ENCODE measurements at regions not wholly inside any gene's neighbourhood (a gene's known extent, or its start where the extent isn't known, plus 50 kb on each side); places are given as distances from the start of the nearest gene placed in this dataset.

DNA sequence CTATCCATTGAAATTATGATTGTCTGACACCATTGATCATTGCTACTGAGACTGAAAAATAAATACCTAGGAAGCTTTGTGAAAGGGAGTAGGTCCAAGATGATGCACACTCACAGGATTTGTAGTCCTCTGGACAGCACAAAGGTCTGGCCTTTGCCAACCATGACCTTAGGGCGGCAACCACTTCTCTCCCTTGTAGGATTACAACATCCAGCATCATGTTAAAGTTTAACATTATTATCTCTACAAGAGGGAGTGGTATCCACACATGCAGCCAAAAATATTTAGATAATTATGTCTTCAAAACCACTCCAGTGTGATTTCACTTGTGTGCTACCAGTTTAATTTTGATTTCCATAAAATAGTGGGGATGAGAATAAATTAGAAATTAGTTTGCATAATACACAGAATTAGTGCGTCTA lies 51.1 kb upstream of the NHSL1 start:
- no peak overlapping the region for H3K27ac ChIP-seq
- peaks cover 32% of the 10 kb centered on the region for H3K4me1 ChIP-seq (replicated peaks)
- H3K4me3 ChIP-seq: no peak overlapping the region
- no peaks in the 10 kb centered on the region for H3K36me3 ChIP-seq
- no peaks in the 10 kb centered on the region for H3K9me3 ChIP-seq (replicated peaks)
- no peaks in the 10 kb centered on the region for H3K27me3 ChIP-seq (replicated peaks)
- DNase-seq (ENCODE audit: low read depth in 1 of 2, low spot score in 2 of 2): no peak

- no peak overlapping the region for H3K4me3 ChIP-seq
- no peak overlapping the region for H3K27ac ChIP-seq
- H3K4me1 ChIP-seq (replicated peaks): peaks cover 28% of the 10 kb centered on the region
- DNase-seq (ENCODE audit: low read depth in 1 of 2, low spot score in 2 of 2): no peak
- H3K27me3 ChIP-seq (replicated peaks): no peaks in the 10 kb centered on the region
- H3K9me3 ChIP-seq (replicated peaks): no peaks in the 10 kb centered on the region
- no peaks in the 10 kb centered on the region for H3K36me3 ChIP-seq
These were observed 54.9 kb upstream of the NHSL1 start for GRCh38 chr6:138554146-138554545.

- Histone ChIP-seq H3K27me3 (replicated peaks) (no peaks in the 10 kb centered on the region), H3K9me3 (replicated peaks) (no peaks in the 10 kb centered on the region), H3K36me3 (no peaks in the 10 kb centered on the region), H3K4me3 (no peak overlapping the region), H3K27ac (peak overlapping the region; percentile 39), H3K4me1 (replicated peaks) (peaks cover 39% of the 10 kb centered on the region)
- DNase-seq (ENCODE audit: low read depth in 1 of 2, low spot score in 2 of 2): peak; percentile 54 to 81
These were observed 56.2 kb upstream of the NHSL1 start for GRCh38 chr6:138555421-138555988.

- Histone ChIP-seq H3K4me1 (replicated peaks) (peaks cover 48% of the 10 kb centered on the region), H3K36me3 (no peaks in the 10 kb centered on the region), H3K27ac (no peak overlapping the region), H3K4me3 (no peak overlapping the region), H3K9me3 (replicated peaks) (no peaks in the 10 kb centered on the region), H3K27me3 (replicated peaks) (no peaks in the 10 kb centered on the region)
- no peak for DNase-seq (ENCODE audit: low read depth in 1 of 2, low spot score in 2 of 2)
These were observed 57.9 kb upstream of the NHSL1 start for GRCh38 chr6:138557147-138557546.

GRCh38 chr6:138559143-138559542 lies 59.8 kb upstream of the NHSL1 start:
- Histone ChIP-seq H3K9me3 (replicated peaks) (no peaks in the 10 kb centered on the region), H3K27ac (no peak overlapping the region), H3K4me1 (replicated peaks) (peaks cover 45% of the 10 kb centered on the region), H3K36me3 (no peaks in the 10 kb centered on the region), H3K27me3 (replicated peaks) (no peaks in the 10 kb centered on the region), H3K4me3 (no peak overlapping the region)
- no peak for DNase-seq (ENCODE audit: low read depth in 1 of 2, low spot score in 2 of 2)

DNA sequence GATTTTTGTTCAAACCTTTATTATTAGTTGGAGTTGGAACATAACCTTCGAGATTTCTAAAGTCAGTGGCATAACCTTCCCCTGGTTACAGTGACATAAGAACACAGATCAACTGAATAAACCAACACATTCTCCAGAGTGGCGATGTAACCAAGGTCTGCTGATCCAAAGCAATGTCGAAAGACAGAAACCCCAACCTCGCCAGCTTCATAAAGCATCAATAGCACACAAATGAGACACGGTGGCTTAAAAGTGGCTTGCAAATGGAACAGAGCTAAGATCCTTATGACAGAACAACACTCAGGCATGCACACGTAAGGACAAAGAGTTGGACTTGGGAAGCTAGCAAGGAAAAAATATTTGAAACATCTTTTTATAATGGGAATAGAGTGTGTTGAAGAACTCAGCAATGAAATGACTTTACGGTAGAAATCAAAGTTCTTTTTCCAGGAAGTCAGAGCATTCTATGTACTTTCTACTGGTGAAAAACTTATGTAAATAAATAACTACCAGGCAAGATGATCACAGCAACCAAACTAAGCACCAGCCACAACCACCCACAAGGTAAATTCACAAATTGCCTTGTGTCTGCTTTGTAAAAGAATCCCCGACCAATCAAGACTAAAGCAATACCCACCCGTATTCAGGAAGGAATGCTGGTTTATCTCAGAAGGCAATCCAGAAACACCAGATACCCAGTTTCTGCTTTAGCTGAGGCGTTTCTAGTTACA lies 61.0 kb upstream of the NHSL1 start:
- Histone ChIP-seq H3K4me1 (replicated peaks) (peaks cover 33% of the 10 kb centered on the region), H3K27me3 (replicated peaks) (no peaks in the 10 kb centered on the region), H3K36me3 (no peaks in the 10 kb centered on the region), H3K27ac (no peak overlapping the region; the same call in 1 of the 2 replicates), H3K4me3 (no peak overlapping the region), H3K9me3 (replicated peaks) (no peaks in the 10 kb centered on the region)
- peak in 1 of 2 experiments; percentile 42 for DNase-seq (ENCODE audit: low read depth in 1 of 2, low spot score in 2 of 2)

DNA sequence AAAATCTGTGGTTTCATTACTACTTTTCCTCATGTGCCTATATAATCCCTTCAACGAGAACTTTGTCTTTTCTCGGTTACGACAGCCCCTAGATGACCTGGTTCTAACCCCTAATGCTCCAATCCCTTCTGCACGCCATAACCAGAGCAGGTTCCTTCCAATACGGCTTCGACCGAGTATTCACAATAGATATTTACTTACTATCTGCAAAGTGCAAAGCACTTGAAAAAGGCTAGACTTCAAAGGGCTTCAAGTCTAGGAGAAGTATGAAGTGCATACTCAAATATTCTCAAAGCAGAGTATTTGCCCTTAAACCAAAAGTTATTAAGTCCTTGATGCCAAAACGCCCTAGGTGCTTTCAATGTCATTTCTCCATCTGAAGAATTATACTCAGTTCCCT lies 63.4 kb upstream of the NHSL1 start:
- Histone ChIP-seq H3K9me3 (replicated peaks) (no peaks in the 10 kb centered on the region), H3K27me3 (replicated peaks) (no peaks in the 10 kb centered on the region), H3K4me3 (no peak overlapping the region), H3K4me1 (replicated peaks) (peaks cover 20% of the 10 kb centered on the region), H3K36me3 (no peaks in the 10 kb centered on the region), H3K27ac (no peak overlapping the region)
- no peak for DNase-seq (ENCODE audit: low read depth in 1 of 2, low spot score in 2 of 2)

DNA sequence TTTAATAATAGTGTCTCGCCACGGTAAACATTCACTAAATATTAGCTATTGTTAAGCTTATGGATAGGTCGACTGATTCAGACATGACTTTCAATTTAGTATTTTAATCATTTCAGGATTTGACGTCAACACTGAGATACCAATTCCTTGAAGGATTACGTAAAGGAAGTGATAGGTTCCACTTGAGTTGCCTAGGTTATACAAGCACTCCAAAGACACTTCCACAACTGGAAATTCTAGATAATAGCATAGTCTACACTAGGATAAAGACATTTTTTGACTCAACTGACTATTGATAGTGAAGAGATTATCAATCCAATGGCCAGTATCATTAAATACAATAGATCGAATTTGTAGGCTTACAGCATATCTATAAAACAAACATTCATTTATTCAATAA lies 63.9 kb upstream of the NHSL1 start:
- Histone ChIP-seq H3K9me3 (replicated peaks) (no peaks in the 10 kb centered on the region), H3K4me1 (replicated peaks) (peaks cover 20% of the 10 kb centered on the region), H3K4me3 (no peak overlapping the region), H3K27ac (no peak overlapping the region), H3K27me3 (replicated peaks) (no peaks in the 10 kb centered on the region), H3K36me3 (no peaks in the 10 kb centered on the region)
- no peak for DNase-seq (ENCODE audit: low read depth in 1 of 2, low spot score in 2 of 2)

GRCh38 chr6:138563650-138564049 lies 64.4 kb upstream of the NHSL1 start:
- no peaks in the 10 kb centered on the region for H3K9me3 ChIP-seq (replicated peaks)
- H3K4me3 ChIP-seq: no peak overlapping the region
- peaks cover 20% of the 10 kb centered on the region for H3K4me1 ChIP-seq (replicated peaks)
- no peaks in the 10 kb centered on the region for H3K36me3 ChIP-seq
- no peak for DNase-seq (ENCODE audit: low read depth in 1 of 2, low spot score in 2 of 2)
- no peaks in the 10 kb centered on the region for H3K27me3 ChIP-seq (replicated peaks)
- no peak overlapping the region for H3K27ac ChIP-seq

DNA sequence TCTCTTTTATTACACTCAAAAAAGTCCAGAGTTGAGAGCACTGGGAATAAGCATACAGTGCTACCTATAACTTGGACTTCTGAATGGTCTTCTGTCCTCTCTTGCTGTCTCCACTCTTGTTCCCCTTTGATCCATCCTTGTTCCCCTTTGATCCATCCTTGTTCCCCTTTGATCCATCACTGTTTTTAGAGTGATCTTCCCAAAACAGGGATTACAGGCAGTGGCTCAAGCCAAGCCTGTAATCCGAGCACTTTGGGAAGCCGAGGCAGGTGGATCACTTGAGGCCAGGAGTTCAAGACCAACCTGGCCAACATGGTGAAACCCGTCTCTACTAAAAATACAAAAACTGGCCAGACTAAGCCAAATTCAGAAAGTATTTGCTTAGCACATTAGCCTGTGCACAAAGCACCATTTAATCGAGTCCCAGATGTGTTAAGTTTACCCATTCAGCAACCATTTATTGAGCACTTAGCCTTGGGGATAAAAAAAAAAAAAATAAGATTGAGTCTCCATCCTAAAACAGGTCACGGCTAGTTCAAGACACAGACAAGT lies 65.0 kb upstream of the NHSL1 start:
- H3K4me1 ChIP-seq (replicated peaks): peaks cover 20% of the 10 kb centered on the region
- H3K27ac ChIP-seq: no peak overlapping the region
- no peak for DNase-seq (ENCODE audit: low read depth in 1 of 2, low spot score in 2 of 2)
- no peaks in the 10 kb centered on the region for H3K9me3 ChIP-seq (replicated peaks)
- H3K36me3 ChIP-seq: no peaks in the 10 kb centered on the region
- no peak overlapping the region for H3K4me3 ChIP-seq
- H3K27me3 ChIP-seq (replicated peaks): no peaks in the 10 kb centered on the region

DNA sequence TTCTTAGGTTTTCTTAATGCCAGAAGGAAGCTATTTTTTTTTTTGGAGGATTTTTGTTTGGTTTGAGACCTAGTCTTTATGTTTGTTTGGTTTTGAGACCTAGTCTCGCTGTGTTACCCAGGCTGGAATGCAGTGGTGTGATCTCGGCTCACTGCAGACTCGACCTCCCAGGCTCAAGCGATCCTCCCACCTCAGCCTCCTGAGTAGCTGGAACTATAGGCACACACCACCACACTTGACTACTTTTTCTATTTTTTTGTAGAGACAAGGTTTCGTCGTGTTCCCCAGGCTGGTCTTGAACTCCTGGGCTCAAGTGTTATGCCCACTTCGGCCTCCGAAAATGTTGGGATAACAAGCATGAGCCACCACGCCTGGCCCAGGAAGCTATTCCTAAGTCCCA lies 67.8 kb upstream of the NHSL1 start:
- no peak for DNase-seq (ENCODE audit: low read depth in 1 of 2, low spot score in 2 of 2)
- no peaks in the 10 kb centered on the region for H3K36me3 ChIP-seq
- H3K27me3 ChIP-seq (replicated peaks): no peaks in the 10 kb centered on the region; the same call in 1 of the 2 replicates
- peaks cover 22% of the 10 kb centered on the region for H3K4me1 ChIP-seq (replicated peaks)
- H3K9me3 ChIP-seq (replicated peaks): no peaks in the 10 kb centered on the region
- H3K27ac ChIP-seq: no peak overlapping the region
- no peak overlapping the region for H3K4me3 ChIP-seq

DNA sequence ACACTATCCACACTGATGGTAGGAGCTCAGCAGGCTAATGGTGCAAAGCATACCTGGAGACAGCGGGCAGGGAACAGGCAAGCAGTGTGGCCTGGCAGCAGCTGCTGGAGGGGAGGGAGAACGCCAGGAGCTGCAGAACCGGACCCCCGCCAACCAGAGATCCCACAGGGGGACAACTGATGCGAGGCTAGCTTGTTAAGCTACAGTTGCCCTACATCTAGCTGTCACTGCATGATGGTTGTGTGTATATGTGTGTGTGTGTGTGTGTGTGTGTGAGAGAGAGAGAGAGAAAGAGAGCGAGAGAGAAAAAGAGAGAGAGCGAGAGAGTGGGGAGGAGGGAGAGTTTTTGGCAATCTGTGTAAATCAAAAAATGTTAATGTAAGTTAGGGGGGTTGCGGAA lies 69.7 kb upstream of the NHSL1 start:
- H3K27me3 ChIP-seq (replicated peaks): no peaks in the 10 kb centered on the region; the same call in 1 of the 2 replicates
- H3K27ac ChIP-seq: no peak overlapping the region
- DNase-seq (ENCODE audit: low read depth in 1 of 2, low spot score in 2 of 2): no peak
- H3K36me3 ChIP-seq: no peaks in the 10 kb centered on the region
- H3K9me3 ChIP-seq (replicated peaks): no peaks in the 10 kb centered on the region
- H3K4me1 ChIP-seq (replicated peaks): peaks cover 26% of the 10 kb centered on the region
- no peak overlapping the region for H3K4me3 ChIP-seq

DNA sequence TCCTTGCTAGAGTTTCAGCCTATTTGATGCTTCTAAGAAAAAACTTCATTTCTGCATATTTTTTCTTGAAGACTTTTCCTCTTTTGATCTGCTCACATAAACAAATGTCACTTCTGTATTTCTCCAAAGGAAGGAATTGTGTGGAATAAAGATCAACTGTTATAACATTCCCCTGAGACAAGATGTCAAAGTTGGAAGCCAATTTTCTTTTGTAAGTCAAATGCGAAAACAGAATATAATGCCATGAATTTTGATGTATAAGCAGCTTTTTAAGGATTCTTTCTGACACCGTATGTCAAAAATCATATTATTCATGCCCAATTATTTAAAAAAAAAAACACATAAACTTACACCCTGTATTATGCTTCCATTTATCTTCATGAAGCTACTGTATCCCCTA lies 70.3 kb upstream of the NHSL1 start:
- no peaks in the 10 kb centered on the region for H3K9me3 ChIP-seq (replicated peaks)
- peaks cover 26% of the 10 kb centered on the region for H3K4me1 ChIP-seq (replicated peaks)
- no peaks in the 10 kb centered on the region; the same call in 1 of the 2 replicates for H3K27me3 ChIP-seq (replicated peaks)
- DNase-seq (ENCODE audit: low read depth in 1 of 2, low spot score in 2 of 2): no peak
- H3K36me3 ChIP-seq: no peaks in the 10 kb centered on the region
- H3K4me3 ChIP-seq: no peak overlapping the region
- no peak overlapping the region for H3K27ac ChIP-seq

GRCh38 chr6:138569970-138570724 lies 70.9 kb upstream of the NHSL1 start:
- H3K9me3 ChIP-seq (replicated peaks): no peaks in the 10 kb centered on the region
- H3K4me1 ChIP-seq (replicated peaks): peaks cover 26% of the 10 kb centered on the region
- no peak overlapping the region for H3K4me3 ChIP-seq
- H3K36me3 ChIP-seq: no peaks in the 10 kb centered on the region
- no peak overlapping the region for H3K27ac ChIP-seq
- no peaks in the 10 kb centered on the region; the same call in 1 of the 2 replicates for H3K27me3 ChIP-seq (replicated peaks)
- DNase-seq (ENCODE audit: low read depth in 1 of 2, low spot score in 2 of 2): peak in 1 of 2 experiments; percentile 29
